Tibial nerve (tissue), 4 donors: ENCODE measurements at regions not wholly inside any gene's neighbourhood (a gene's known extent, or its start where the extent isn't known, plus 50 kb on each side); places are given as distances from the start of the nearest gene placed in this dataset.

Experiments used
- DNase-seq, 2 donors: peaks; one replicate each; pipeline ENCODE4 v3.0.0-alpha.2; 2019; ENCODE audit warnings: low spot score in 2 of 2
- H3K27ac ChIP-seq, 4 donors: fragments of 200-600 bp; sonication (generic) in 3 of 4; one replicate each; pipeline ENCODE4 v1.5.1; 2017 to 2019; ENCODE audit warnings: mild to moderate bottlenecking in 1 of 4
- H3K27me3 ChIP-seq, 2 donors: fragments of 200-600 bp; sonication (generic) in 1 of 2; one replicate each; pipeline versions ENCODE4 v1.5.1 to v1.6.0; 2017 to 2019
- H3K36me3 ChIP-seq, 3 donors: fragments of 200-600 bp; sonication (generic); one replicate each; pipeline ENCODE4 v1.5.1; 2018 to 2019
- H3K4me1 ChIP-seq, 4 donors: fragments of 200-600 bp; sonication (generic) in 3 of 4; one replicate each; pipeline ENCODE4 v1.5.1; 2017 to 2019
- H3K4me3 ChIP-seq, 4 donors: fragments of 200-600 bp; sonication (generic) in 3 of 4; one replicate each; pipeline ENCODE4 v1.5.1; 2017 to 2019; ENCODE audit warnings: mild to moderate bottlenecking in 1 of 4, moderate library complexity in 1 of 4
- H3K9me3 ChIP-seq, 4 donors: fragments of 200-600 bp; sonication (generic) in 3 of 4; one replicate each; pipeline ENCODE4 v1.5.1; 2017 to 2019
- EP300 ChIP-seq, 2 donors: sonication (generic); formaldehyde crosslinking; IDR thresholded peaks; one replicate each; pipeline ENCODE4 v1.6.1; 2017; ENCODE audit warnings: antibody characterized with exemption in 2 of 2, mild to moderate bottlenecking in 1 of 2
- POLR2A ChIP-seq, 2 donors: fragments of 450-650 bp; IDR thresholded peaks; one replicate each; pipeline ENCODE4 v1.6.1; 2017; ENCODE audit warnings: antibody characterized with exemption in 2 of 2, mild to moderate bottlenecking in 2 of 2, moderate library complexity in 2 of 2
- WGBS, 2 donors: methylation state at CpG; one replicate each; pipeline ENCODE4 v1.1.5; 2018; 5-methylcytosine and 5-hydroxymethylcytosine counted together
- TF ChIP-seq, protein P1 (sequence below), 5 experiments: fragments of 200-600 bp in 3 of 5; fragments of 450-650 bp in 2 of 5; sonication (generic) in 3 of 5; IDR thresholded peaks; one replicate each; pipeline ENCODE4 v1.5.1; 2016 to 2019; ENCODE audit warnings: antibody characterized with exemption in 5 of 5, mild to moderate bottlenecking in 3 of 5, moderate library complexity in 2 of 5

DNA sequence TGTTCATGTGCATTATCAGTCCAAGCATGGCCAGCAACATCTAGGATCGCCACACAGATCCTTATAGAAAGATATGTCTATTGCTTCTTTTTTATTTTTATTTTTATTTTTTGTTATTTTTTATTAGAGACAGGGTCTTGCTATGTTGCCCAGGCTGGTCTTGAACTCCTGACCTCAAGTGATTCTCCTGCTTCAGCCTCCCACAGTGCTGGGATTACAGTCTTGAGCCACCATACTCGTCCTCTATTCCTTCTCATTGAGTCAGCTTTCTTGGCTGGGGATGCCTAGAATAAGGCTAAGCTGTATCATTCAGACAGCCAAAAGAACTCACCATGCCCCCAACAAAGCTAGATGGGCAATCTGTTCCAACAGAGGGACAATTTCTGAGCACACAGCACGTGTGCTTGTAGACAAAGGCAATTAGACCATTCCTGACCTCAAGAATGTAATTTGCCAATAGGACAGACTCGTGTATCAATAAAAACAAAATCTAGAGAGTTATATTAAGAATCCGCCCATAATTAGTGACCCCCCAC lies 264.0 kb upstream of the NEBL start:
- H3K4me3 ChIP-seq = no peak overlapping the region
- WGBS, 2 donors = 76 to 88% methylated on average over 5 of the region's 5 CpGs
- TF ChIP-seq EP300 (IDR thresholded peaks at IDR 0.05) = no peak
- TF ChIP-seq POLR2A (IDR thresholded peaks at IDR 0.05) = no peak
- TF ChIP-seq, protein P1, sequence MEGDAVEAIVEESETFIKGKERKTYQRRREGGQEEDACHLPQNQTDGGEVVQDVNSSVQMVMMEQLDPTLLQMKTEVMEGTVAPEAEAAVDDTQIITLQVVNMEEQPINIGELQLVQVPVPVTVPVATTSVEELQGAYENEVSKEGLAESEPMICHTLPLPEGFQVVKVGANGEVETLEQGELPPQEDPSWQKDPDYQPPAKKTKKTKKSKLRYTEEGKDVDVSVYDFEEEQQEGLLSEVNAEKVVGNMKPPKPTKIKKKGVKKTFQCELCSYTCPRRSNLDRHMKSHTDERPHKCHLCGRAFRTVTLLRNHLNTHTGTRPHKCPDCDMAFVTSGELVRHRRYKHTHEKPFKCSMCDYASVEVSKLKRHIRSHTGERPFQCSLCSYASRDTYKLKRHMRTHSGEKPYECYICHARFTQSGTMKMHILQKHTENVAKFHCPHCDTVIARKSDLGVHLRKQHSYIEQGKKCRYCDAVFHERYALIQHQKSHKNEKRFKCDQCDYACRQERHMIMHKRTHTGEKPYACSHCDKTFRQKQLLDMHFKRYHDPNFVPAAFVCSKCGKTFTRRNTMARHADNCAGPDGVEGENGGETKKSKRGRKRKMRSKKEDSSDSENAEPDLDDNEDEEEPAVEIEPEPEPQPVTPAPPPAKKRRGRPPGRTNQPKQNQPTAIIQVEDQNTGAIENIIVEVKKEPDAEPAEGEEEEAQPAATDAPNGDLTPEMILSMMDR (IDR thresholded peaks at IDR 0.05) = no peak

GRCh38 chr10:21160116-21160515 lies 263.0 kb upstream of the NEBL start:
- H3K4me3 ChIP-seq = no peak overlapping the region
- H3K27me3 ChIP-seq = no peaks in the 10 kb centered on the region
- DNase-seq = no peak
- WGBS, 2 donors = 52 to 54% methylated on average over 4 of the region's 4 CpGs
- no peaks in the 10 kb centered on the region for H3K9me3 ChIP-seq
- TF ChIP-seq POLR2A (IDR thresholded peaks at IDR 0.05) (no peak), EP300 (IDR thresholded peaks at IDR 0.05) (no peak)
- TF ChIP-seq, protein P1 (IDR thresholded peaks at IDR 0.05) = no peak
- H3K4me1 ChIP-seq = peaks cover 0 to 3% (median 0%) of the 10 kb centered on the region in 4 donors
- H3K27ac ChIP-seq = no peak overlapping the region
- H3K36me3 ChIP-seq = no peaks in the 10 kb centered on the region

More for the DNA sequence above, 264.0 kb upstream of the NEBL start:
- Histone ChIP-seq H3K27me3 (no peaks in the 10 kb centered on the region), H3K36me3 (no peaks in the 10 kb centered on the region), H3K4me1 (peaks cover 0 to 3% (median 0%) of the 10 kb centered on the region in 4 donors), H3K9me3 (no peaks in the 10 kb centered on the region), H3K27ac (no peak overlapping the region)
- no peak for DNase-seq

DNA sequence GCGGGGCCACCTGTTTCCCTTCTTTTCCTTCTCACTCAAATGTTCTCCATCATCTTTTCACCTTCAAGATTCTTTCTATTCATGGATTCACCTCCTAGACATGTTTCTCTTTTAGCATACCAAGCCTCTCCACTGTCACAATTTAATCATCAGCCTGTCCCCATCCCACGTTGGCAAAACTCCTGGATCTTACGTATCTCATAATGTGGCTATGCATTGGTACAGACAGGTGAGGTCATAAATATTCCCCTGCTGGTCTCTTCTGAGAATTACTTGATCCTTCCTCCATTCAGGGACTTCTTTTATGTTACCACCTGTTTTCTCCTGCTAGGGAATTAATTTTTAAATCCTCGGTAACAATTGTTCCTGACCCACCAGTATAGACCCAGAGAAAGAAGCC lies 262.6 kb upstream of the NEBL start:
- Histone ChIP-seq H3K9me3 (no peaks in the 10 kb centered on the region), H3K36me3 (no peaks in the 10 kb centered on the region), H3K27ac (no peak overlapping the region), H3K27me3 (no peaks in the 10 kb centered on the region), H3K4me3 (no peak overlapping the region), H3K4me1 (peaks cover 0 to 3% (median 0%) of the 10 kb centered on the region in 4 donors)
- WGBS, 2 donors = 86 to 89% methylated on average over 4 of the region's 4 CpGs
- DNase-seq = no peak
- TF ChIP-seq, protein P1 (IDR thresholded peaks at IDR 0.05) = no peak
- TF ChIP-seq EP300 (IDR thresholded peaks at IDR 0.05) (no peak), POLR2A (IDR thresholded peaks at IDR 0.05) (no peak)

DNA sequence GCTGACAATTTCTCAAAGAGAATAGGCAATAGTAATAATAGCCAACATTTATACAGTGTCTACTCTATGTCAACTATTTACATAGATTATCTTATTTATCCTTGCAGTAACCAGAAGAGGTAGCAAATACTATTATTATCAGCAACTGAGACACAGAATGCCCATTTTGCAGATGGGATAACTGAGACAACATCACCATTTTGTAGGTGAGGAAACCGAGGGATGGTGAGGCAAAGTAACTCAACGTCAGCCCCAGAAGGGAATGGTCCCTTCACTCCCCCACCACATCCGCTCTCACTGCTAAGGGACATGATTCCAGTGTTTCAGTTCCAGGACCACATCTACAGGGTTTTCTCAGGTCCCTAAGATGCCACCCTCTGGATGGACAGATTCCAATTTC lies 261.2 kb upstream of the NEBL start:
- Histone ChIP-seq H3K4me3 (no peak overlapping the region), H3K36me3 (no peaks in the 10 kb centered on the region), H3K4me1 (peaks cover 0 to 3% (median 0%) of the 10 kb centered on the region in 4 donors), H3K27me3 (no peaks in the 10 kb centered on the region), H3K9me3 (no peaks in the 10 kb centered on the region), H3K27ac (no peak overlapping the region)
- 94 to 97% methylated on average over 3 of the region's 3 CpGs for WGBS, 2 donors
- TF ChIP-seq EP300 (IDR thresholded peaks at IDR 0.05) (no peak), POLR2A (IDR thresholded peaks at IDR 0.05) (no peak)
- TF ChIP-seq, protein P1 (IDR thresholded peaks at IDR 0.05) = no peak
- DNase-seq = no peak

GRCh38 chr10:21157664-21158063 lies 260.6 kb upstream of the NEBL start:
- DNase-seq = no peak
- no peak overlapping the region for H3K4me3 ChIP-seq
- no peaks in the 10 kb centered on the region for H3K36me3 ChIP-seq
- H3K4me1 ChIP-seq = peaks cover 0 to 3% (median 0%) of the 10 kb centered on the region in 4 donors
- no peak for TF ChIP-seq POLR2A (IDR thresholded peaks at IDR 0.05)
- no peaks in the 10 kb centered on the region for H3K27me3 ChIP-seq
- 85 to 90% methylated on average over 4 of the region's 4 CpGs for WGBS, 2 donors
- H3K9me3 ChIP-seq = no peaks in the 10 kb centered on the region
- H3K27ac ChIP-seq = no peak overlapping the region

DNA sequence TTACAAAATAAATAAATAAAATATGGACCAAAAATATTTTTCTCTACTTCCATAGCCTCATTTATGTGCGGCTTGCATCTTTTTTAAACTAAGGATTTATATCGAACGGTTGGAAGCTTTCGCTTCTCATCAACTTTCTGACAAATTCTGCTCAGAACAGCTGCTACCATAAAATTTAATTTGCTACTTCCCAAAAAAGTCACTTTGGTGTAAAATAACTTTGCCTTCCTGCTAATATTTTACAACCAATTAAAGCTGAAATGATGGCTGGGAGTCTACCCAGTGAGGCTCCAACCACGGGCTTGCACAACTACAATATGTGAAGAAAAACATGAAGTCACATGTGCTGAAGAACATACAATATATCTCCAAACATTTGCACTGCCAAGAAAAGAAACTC lies 253.1 kb upstream of the NEBL start:
- Histone ChIP-seq H3K4me3 (no peak overlapping the region), H3K27ac (no peak overlapping the region), H3K4me1 (no peaks in the 10 kb centered on the region), H3K27me3 (no peaks in the 10 kb centered on the region), H3K9me3 (no peaks in the 10 kb centered on the region), H3K36me3 (no peaks in the 10 kb centered on the region)
- TF ChIP-seq, protein P1 (IDR thresholded peaks at IDR 0.05) = no peak
- TF ChIP-seq EP300 (IDR thresholded peaks at IDR 0.05) (no peak), POLR2A (IDR thresholded peaks at IDR 0.05) (no peak)
- WGBS, 2 donors = 72% methylated on average over 5 of the region's 5 CpGs
- no peak for DNase-seq
